HL-60 (cell line): ENCODE measurements at regions not wholly inside any gene's neighbourhood (a gene's known extent, or its start where the extent isn't known, plus 50 kb on each side); places are given as distances from the start of the nearest gene placed in this dataset.

ENCODE experiments used
- GABPA ChIP-seq: IDR thresholded peaks from 2 replicates; pipeline ENCODE4 v1.6.1; 2012; ENCODE audit warnings: low read depth
- POLR2AphosphoS5 ChIP-seq: IDR thresholded peaks from 2 replicates; pipeline ENCODE4 v1.6.1; 2012; ENCODE audit warnings: low read depth
- TF ChIP-seq, protein P1 (sequence below): IDR thresholded peaks from one replicate; pipeline ENCODE4 v1.5.1; 2011; ENCODE audit warnings: low read length, control low read depth, inconsistent platforms; ENCODE audit not compliant: insufficient read depth

DNA sequence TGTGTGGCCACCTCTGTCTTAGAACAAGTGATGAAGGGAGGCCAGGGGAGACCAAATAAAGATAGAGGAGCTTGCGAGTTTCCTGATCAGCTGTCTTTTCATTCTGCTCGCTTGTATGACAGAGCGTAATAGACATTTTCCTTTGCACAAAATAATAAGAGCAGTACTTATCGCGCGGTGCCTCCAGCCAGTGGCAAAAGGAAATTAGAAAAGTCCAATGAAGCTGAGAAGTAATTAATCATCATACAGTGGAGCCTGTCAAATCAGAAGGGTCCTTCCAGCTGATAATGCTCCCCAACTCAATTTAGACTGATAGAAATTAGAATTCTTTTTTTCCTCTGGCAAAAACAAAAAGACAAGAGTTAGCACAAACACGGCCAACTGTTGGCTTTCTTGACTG lies 307.0 kb upstream of the IRX5 start:
- no peak for TF ChIP-seq POLR2AphosphoS5
- TF ChIP-seq GABPA, result no peak
- TF ChIP-seq, protein P1, sequence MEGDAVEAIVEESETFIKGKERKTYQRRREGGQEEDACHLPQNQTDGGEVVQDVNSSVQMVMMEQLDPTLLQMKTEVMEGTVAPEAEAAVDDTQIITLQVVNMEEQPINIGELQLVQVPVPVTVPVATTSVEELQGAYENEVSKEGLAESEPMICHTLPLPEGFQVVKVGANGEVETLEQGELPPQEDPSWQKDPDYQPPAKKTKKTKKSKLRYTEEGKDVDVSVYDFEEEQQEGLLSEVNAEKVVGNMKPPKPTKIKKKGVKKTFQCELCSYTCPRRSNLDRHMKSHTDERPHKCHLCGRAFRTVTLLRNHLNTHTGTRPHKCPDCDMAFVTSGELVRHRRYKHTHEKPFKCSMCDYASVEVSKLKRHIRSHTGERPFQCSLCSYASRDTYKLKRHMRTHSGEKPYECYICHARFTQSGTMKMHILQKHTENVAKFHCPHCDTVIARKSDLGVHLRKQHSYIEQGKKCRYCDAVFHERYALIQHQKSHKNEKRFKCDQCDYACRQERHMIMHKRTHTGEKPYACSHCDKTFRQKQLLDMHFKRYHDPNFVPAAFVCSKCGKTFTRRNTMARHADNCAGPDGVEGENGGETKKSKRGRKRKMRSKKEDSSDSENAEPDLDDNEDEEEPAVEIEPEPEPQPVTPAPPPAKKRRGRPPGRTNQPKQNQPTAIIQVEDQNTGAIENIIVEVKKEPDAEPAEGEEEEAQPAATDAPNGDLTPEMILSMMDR, result no peak
